ENCODE measurements at regions not wholly inside any gene's neighbourhood (a gene's known extent, or its start where the extent isn't known, plus 50 kb on each side); places are given as distances from the start of the nearest gene placed in this dataset.

DNA sequence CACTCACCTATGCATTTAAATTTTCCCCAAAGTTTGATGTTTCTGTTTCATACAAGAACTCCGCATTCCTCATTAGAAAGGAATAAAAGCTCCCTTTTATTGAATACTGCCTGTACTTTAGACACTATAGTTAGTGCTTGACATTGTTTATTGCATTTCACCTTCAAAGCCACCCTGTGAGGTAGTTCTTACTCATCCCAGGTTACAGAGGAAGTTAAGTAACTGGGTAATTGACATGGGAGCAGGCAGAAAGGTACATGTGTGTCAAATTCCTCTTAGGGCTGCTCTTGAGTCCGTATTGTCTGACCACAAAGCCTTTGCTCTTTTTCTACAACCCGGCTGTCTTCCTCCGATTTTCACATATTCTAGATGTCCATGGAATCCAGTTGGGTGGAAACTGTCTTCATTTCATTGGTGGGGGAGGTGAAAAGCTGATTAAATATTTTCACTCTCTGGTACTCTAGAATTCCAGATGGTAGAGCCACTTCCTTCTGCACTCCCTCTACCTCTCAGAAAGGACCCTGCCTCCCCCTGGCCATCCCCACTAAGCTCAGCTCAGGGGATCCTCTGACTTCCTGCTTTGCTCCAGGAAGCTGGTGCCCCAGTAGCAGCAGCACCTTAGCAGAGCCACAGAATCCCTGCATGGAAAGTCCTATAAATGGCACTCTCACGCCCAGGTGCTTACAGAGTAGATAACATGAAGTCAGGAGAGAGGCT lies 319.2 kb downstream of the LRATD1 start:
- TF ChIP-seq TEAD4 (IDR thresholded peaks at IDR 0.05) (no peak), RAD21 (IDR thresholded peaks at IDR 0.05; ENCODE audit: low read depth) (no peak), CEBPB (IDR thresholded peaks at IDR 0.05) (no peak), TAF1 (IDR thresholded peaks at IDR 0.05; ENCODE audit: low read depth) (no peak), TCF12 (IDR thresholded peaks at IDR 0.05; ENCODE audit: low read depth) (no peak), ZBTB7A (IDR thresholded peaks at IDR 0.05; ENCODE audit: low read depth) (no peak), EP300 (IDR thresholded peaks at IDR 0.05; ENCODE audit: borderline replicate concordance) (no peak), NFIC (IDR thresholded peaks at IDR 0.05) (no peak), CREB1 (IDR thresholded peaks at IDR 0.05; ENCODE audit: low read depth) (no peak)
- TF ChIP-seq, protein P1, sequence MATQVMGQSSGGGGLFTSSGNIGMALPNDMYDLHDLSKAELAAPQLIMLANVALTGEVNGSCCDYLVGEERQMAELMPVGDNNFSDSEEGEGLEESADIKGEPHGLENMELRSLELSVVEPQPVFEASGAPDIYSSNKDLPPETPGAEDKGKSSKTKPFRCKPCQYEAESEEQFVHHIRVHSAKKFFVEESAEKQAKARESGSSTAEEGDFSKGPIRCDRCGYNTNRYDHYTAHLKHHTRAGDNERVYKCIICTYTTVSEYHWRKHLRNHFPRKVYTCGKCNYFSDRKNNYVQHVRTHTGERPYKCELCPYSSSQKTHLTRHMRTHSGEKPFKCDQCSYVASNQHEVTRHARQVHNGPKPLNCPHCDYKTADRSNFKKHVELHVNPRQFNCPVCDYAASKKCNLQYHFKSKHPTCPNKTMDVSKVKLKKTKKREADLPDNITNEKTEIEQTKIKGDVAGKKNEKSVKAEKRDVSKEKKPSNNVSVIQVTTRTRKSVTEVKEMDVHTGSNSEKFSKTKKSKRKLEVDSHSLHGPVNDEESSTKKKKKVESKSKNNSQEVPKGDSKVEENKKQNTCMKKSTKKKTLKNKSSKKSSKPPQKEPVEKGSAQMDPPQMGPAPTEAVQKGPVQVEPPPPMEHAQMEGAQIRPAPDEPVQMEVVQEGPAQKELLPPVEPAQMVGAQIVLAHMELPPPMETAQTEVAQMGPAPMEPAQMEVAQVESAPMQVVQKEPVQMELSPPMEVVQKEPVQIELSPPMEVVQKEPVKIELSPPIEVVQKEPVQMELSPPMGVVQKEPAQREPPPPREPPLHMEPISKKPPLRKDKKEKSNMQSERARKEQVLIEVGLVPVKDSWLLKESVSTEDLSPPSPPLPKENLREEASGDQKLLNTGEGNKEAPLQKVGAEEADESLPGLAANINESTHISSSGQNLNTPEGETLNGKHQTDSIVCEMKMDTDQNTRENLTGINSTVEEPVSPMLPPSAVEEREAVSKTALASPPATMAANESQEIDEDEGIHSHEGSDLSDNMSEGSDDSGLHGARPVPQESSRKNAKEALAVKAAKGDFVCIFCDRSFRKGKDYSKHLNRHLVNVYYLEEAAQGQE (IDR thresholded peaks at IDR 0.05; ENCODE audit: low read depth) = no peak
- TF ChIP-seq, protein P2, sequence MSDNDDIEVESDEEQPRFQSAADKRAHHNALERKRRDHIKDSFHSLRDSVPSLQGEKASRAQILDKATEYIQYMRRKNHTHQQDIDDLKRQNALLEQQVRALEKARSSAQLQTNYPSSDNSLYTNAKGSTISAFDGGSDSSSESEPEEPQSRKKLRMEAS (IDR thresholded peaks at IDR 0.05) = no peak
